ENCODE measurements at regions not wholly inside any gene's neighbourhood (a gene's known extent, or its start where the extent isn't known, plus 50 kb on each side); places are given as distances from the start of the nearest gene placed in this dataset.

DNA sequence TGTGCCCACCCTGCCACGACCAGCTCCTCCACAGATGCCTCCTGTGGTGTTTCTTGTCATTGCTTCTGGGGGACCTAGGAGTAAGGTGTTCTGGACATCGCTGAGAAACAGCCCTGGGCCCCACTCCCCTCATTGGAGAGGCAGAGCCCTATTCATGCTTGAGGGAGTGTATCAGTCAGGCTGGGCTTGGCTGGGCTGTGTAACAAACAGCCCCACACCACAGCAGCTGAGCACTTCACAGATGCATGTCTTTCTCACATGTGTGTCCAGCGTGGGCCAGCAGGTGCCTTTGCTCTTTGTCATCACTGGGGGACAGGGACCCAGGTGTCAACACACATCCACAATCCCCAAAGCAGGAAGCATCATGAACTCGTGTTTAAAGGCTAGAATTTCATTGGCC lies 65.1 kb upstream of the FBRSL1 start:
- DNase-seq (ENCODE audit: low read depth): no peak

- no peak for DNase-seq (ENCODE audit: low read depth)
Observed at GRCh38 chr12:132423820-132424645, 65.9 kb upstream of the FBRSL1 start.

DNA sequence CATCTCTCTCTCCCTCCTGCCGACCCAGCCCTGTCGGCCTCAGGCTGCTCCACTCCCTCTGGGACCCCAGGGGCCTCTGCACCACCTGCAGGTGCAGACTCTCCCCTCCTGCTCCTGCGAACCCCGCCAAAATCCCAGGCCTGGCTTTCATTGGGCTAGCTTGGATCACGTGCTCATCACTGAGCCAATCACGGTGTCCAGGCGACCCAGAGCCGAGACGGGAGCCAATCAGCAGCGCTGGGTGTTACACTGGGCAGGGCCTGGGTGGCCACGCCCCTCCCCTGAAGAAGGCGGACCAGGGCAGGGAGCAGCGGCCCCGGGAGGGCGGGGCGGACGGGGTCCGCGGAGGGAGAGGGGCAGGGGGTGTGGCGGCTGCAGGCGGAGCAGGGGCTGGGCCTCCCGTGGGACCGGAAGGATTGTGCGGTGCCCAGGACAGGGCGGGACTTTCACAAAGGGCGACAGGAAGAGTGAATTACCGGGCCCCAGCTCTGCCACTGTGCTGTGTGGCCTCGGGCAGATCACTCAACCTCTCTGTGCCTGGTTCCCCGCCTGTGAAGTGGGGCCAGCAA lies 66.6 kb upstream of the FBRSL1 start:
- DNase-seq (ENCODE audit: low read depth): no peak

- DNase-seq (ENCODE audit: low read depth): no peak
Observed at GRCh38 chr12:132422381-132423043, 67.4 kb upstream of the FBRSL1 start.

- no peak for DNase-seq (ENCODE audit: low read depth)
Observed at GRCh38 chr12:132422040-132422380, 67.9 kb upstream of the FBRSL1 start.

DNA sequence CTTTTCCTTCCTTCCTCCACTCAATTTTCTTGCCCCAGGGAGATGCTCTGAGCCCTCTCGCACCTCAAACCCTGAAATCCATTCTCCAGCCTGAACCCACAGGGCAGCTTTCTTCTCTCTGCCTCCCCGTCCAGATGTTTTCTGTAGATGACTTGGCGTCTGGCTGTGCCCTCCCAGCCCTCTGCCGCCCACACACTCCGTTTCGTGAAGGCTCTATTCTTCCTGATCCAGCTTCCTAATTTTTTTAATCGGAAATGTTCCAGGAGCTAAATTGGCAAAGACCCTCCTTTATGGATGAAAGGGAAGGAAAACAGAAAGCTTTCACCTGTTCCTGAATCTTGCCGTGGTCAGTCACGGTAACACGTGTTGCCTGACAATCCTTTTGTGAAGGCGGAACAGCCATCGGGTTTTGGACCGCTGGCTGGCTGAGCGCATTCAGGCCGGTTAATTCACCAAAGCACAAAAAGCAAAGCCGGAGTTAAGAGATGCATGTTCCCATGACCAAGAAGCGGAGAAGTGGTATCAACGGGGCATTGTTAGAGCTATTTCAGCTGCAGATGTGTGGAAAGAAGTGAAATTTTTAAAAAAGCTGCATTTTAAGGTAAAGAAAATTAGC lies 70.2 kb upstream of the FBRSL1 start:
- no peak for DNase-seq (ENCODE audit: low read depth)

DNA sequence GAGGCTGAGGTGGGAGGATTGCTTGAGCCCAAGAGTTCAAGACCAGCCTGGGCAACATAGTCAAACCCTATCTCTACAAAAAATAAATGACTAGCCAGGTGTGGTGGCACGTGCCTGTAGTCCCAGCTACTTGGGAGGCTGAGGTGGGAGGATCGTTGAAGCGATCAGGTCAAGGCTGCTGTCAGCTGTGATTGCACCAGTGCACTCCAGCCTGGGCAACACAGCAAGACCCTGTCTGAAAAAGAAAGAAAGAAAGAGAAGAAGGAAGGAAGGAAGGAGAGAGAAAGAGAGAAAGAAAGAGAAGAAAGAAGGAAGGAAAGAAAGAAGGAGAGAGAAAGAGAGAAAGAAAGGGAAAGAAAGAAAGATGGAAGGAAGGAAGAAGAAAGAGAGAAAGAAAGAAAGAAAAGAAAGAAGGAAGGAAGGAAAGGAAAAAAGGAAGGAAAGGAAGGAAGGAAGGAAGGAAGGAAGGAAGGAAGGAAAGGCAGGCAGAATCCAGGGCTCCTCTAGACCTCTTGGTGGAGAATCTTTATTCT lies 71.5 kb upstream of the FBRSL1 start:
- no peak for DNase-seq (ENCODE audit: low read depth)

DNA sequence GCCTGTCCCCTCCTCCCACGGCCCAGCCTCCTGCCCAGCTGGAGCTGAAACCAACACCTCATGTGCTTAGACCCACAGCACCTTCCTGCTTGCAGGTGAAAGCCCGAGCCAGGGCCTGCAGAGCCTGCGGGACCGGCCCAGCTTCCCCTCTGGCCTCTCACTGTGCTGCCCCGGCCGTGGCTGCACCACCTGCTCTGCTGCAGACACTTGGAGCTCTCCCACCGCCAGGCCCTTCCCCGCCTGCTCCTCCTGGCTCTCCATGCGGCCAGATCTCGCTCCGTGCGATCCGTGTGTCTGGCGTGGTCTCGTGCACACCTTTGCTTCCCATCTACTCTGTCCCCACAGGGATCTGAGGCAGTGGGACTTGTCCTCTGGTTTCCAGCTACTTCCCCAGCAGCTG lies 72.2 kb upstream of the FBRSL1 start:
- no peak for DNase-seq (ENCODE audit: low read depth)

DNA sequence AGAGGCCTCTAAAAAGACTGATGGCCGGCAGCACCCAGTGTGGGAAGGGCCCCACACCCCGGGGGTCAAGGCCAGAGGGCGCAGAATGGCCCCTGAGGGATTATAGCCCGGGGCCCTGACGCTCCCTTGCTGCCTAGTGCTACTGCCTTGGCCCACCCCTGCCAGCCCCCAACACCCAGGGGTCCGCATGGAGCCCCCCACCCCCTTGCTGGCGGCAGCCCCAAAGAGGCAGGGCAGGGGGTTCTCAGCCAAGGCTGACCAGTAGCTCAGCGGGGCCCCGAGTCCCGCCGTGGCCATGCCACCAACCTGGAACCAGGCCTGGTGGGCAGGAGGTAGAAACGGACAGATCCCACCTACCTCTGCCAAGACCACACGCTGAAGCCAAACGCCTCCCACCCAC lies 73.1 kb upstream of the FBRSL1 start:
- DNase-seq (ENCODE audit: low read depth): no peak

- DNase-seq (ENCODE audit: low read depth): no peak
Observed at GRCh38 chr12:132416121-132416673, 73.8 kb upstream of the FBRSL1 start.

DNA sequence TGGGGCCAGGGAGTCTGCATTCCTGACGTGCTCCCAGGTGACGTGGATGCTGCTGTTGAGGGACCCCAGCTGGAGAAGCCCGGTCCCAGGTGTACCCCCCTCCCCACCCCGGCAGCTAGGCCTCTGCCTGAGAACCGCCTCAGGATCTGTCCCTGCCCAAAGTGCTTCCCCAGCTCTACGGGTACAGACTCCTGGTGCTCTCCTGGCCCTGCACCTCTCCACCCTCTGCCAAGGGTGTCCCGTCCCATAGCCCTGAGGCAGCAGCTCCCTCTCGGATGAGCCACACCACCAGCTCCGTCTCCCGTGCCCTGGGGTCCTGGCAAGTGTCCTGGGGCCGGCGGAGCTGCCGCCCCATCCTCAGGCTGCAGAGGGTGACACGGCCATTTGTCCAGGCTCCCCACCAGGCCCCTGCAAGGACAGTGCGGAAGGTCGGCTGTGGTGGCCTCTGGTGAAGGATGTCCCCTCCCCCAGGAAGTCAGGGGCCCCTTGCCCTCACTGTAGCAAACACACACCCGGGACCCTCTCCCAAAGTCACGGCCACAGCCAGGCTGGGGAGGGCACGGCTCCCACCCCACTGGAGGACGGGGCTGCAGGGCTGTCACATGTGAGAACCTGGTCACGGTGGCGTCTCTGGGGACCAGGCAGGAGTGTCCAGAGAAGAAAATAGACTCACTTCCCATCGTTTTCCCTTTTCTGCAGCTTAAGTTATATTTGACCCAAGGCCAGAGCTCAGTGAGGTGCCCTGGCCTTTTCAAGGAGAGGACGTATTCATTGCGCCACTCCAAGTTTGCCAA lies 74.4 kb upstream of the FBRSL1 start:
- no peak for DNase-seq (ENCODE audit: low read depth)

GRCh38 chr12:132414634-132415326 lies 75.2 kb upstream of the FBRSL1 start:
- DNase-seq (ENCODE audit: low read depth): peak; percentile 48

DNA sequence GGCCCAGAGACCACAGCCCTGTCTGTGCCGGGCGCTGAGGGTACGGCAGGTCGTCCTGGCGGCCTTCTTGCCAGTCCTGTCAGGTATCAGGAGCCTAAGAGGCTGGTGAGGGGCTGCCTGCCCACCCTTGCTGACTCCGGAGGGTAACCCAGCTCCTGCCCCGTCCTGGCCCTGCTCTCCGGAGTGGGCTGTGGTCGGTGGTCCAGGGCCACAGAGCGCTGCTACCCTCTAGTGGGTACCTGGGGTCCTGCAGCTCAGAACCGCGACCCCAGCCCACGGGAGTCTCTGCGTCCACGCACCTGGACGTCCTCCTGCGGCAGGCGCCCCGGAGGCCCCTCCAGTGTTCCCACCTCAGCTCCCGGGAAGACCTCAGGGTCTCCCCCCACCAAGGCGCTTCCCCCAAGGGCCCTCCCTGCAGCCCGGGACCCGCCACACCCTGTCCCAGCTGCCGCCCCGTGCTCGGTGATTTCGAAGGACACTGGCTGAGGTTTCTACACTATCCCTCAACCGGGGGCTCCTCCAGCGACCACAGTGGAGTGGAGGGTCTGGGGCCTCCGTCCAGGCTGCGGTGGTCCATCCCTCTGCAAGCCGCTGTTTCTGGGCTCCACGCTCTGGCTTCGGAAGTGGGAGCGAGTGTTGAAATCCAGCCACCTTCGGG lies 75.9 kb upstream of the FBRSL1 start:
- DNase-seq (ENCODE audit: low read depth): no peak

DNA sequence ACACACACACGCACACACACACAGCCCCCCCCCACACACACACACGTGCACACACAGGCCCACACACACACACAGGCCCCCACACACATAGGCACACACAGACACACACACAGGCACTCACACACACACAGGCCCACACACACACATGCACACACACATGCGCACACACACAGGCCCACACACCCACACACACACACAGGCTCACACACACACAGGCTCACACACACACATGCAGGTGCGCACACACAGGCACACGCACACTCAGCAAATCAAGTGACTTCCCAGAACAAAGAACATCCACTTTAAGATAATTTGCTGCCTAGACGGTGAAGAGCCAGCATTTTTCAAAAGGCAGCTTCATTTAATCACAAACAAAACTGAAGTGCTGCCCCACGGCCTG lies 78.5 kb upstream of the FBRSL1 start:
- no peak for DNase-seq (ENCODE audit: low read depth)

- DNase-seq (ENCODE audit: low read depth): no peak
Observed at GRCh38 chr12:132410849-132411248, 79.1 kb upstream of the FBRSL1 start.

DNA sequence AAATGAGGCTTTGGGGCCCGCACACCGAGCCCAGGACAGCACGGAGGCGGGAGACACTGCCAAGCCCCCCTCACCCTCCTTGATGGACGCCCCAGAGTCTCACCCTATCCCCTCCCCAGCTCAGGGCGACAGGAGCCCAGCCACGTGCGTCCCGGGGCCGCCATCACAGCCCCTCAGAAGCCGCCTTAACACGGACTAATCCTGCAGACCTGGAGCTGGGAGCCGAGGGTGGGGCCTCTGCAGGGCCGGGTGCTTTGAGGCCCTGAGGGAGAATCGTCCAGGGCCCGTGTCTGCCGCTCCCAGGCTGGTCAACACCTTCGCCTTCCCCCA lies 79.7 kb upstream of the FBRSL1 start:
- DNase-seq (ENCODE audit: low read depth): no peak

DNA sequence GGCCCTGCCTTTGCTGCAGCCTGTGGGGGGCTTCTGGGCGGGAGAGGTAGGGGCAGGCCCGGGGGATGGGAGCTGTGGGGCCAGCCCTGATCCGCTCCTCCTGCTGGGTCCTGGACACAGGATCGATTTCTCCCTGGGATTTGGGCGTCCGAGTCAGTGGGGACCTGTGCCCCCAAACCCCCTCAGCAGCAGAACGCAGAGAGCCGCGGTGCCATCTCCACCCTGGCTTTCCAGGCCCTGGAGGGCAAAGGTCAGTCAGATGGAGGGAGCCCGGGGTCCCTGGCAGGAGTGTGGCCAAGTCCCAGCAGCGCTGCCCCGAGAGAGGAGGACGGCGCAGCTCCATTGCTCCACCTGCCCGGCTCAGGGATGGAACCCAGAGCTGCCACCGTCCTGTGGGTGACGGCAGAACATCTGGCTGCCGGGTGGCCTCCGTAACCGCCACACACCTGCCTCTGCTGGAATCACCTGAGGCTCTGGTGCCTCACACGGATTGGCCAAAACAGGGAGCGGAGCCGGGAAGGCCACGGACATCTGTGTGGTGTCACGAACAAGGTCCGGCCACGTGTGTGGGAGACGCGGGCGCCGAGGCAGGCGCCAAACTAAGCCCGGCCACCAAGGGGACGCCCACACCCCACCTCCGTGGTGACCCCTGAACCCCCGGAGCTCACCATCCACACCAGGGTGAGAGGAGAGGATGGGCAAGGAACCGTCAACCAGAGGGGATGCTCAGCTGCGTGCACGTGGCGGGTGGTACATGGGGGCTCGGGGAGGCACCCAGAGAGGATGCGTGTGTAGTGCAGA lies 80.3 kb upstream of the FBRSL1 start:
- DNase-seq (ENCODE audit: low read depth): no peak

DNA sequence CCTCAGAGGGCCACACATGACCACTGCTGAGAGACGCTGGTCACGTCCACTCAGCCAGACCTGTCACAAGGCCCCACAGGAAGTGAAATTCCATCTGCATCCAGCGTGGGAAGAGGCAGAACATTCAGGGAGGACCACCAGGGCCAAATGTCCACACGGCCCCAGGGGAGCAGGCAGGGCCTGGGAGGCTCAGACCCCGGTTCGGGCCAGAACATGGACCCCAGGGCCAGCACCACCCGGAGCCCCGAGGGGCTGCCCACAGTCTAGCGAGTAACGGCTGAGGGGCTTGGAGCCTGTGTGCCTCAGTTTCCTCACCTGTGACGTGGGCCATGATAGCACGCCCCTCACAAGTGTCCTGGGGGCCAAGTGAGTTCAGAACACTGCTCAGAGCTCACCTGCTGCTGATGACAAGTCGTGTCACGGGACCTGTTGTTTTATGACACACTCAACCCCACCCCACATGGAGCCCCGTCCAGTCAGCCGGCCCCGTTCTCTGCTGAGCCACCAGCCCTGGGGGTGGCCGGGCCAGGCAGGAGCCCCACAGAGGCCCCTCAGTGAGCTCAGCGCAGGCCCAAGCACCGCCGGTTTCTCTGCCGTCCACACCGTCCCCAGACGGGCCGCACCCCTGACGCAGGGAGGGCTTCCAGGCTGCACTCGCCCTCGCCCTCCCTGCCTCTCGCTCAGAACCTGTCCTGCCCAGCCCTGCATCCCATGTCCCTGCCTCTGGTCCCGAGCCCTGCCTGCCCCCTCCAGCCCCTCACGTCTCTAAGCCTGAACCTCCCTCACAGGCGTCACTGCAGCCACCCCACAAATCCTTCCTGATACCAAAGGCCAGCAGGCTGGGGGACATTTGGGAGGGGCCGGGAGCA lies 79.5 kb upstream of the GALNT9 start:
- no peak for DNase-seq (ENCODE audit: low read depth)

DNA sequence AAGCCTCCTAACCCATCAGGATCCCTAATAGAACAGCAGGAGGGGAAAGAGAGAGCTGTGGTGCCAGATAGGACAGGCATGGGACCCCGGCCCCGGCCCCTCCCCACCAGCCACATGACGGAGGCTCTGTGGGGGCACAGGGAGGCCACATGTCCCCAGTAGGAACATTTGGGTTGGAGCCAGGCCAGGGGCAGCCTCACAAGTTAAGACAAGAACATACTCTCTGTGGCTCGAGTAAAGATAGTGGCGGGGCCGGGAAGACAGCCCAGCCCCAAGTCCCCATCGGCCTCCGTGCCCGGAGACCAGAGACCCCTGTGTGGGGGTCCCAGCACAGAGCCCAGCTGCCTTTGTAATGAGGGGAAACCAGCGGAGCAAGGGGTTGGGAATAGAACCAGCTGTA lies 78.6 kb upstream of the GALNT9 start:
- no peak for DNase-seq (ENCODE audit: low read depth)
